ENCODE measurements at regions not wholly inside any gene's neighbourhood (a gene's known extent, or its start where the extent isn't known, plus 50 kb on each side); places are given as distances from the start of the nearest gene placed in this dataset.

DNA sequence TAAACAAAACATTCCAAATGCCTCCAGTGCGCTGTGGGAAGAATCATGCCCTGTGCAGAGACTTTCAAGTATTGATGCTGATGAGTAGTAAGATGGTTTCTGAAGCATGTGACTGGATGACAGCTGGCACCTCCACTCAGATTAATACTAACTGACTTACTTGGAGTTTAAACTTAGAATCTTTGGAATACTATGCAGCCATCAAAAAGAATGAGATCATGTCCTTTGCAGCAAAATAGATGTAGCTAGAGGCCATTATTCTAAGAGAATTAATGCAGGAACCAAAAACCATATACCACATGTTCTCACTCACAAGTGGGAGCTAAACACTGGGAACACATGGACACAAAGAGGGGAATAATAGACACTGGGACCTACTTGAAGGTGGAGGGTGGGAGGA is 73.8 kb upstream of the CHCHD3 start:
- Histone ChIP-seq H3K36me3 (ENCODE audit: control insufficient read depth, insufficient read depth, low read length) (no peaks in the 10 kb centered on the region), H3K79me2 (ENCODE audit: control insufficient read depth, insufficient read depth, low read length) (no peaks in the 10 kb centered on the region), H3K4me2 (ENCODE audit: insufficient read depth, low read length) (no peak overlapping the region), H3K9me3 (replicated peaks; ENCODE audit: control insufficient read depth, insufficient read depth, low read depth, low read length) (no peaks in the 10 kb centered on the region), H4K20me1 (replicated peaks; ENCODE audit: control insufficient read depth, insufficient read depth, low read length) (peaks cover 4% of the 10 kb centered on the region; the same call in 1 of the 2 replicates), H3K4me1 (replicated peaks in 1 of 2; ENCODE audit: control insufficient read depth in 2 of 2, insufficient read depth in 2 of 2, low read length in 2 of 2) (no peaks in the 10 kb centered on the region), H2AFZ (ENCODE audit: low read depth, low read length) (no peak overlapping the region), H3K27ac (ENCODE audit: extremely low read depth, low read depth, low read length) (no peak overlapping the region), H3K9ac (ENCODE audit: insufficient read depth in 1 of 2, low read depth in 2 of 2, low read length in 2 of 2) (no peak overlapping the region), H3K27me3 (ENCODE audit: control insufficient read depth in 2 of 2, insufficient read depth in 2 of 2, low read length in 2 of 2) (peaks cover 21 to 34% of the 10 kb centered on the region in 2 experiments), H3K4me3 (no peak overlapping the region), H3K9me1 (ENCODE audit: control insufficient read depth, insufficient read depth, low read length) (peaks cover 3% of the 10 kb centered on the region)
- CTCF ChIA-PET (ENCODE audit: low intra/inter-chr PET ratio) = no interaction called here
- no TSS peak for BruUV-seq (replicated peaks)
- FAIRE-seq = no peak
- in situ Hi-C loops (cut with MboI) = no loop called here
- no peak for ATAC-seq
- POLR2A ChIA-PET = interaction anchor here (0.7 kb wide), 1 partner anchor 865 kb away, joined by 3 read pairs; no protein-coding TSS in a partner anchor
- DNase-seq (ENCODE audit: extremely low read depth in 1 of 4, low spot score in 3 of 4) = no peak
- intact Hi-C loops (cut with micrococcal nuclease) = no loop called here
- WGBS (ENCODE audit: insufficient coverage, low coverage, missing lambda C conversion rate) = 12% methylated on average over 1 of the region's 1 CpG
- TF ChIP-seq ZNF511 (CRISPR knock-in tag; IDR thresholded peaks at IDR 0.05) = no peak
- TF ChIP-seq KLF1 (tag; IDR thresholded peaks at IDR 0.05) = no peak
- TF ChIP-seq, protein P1, sequence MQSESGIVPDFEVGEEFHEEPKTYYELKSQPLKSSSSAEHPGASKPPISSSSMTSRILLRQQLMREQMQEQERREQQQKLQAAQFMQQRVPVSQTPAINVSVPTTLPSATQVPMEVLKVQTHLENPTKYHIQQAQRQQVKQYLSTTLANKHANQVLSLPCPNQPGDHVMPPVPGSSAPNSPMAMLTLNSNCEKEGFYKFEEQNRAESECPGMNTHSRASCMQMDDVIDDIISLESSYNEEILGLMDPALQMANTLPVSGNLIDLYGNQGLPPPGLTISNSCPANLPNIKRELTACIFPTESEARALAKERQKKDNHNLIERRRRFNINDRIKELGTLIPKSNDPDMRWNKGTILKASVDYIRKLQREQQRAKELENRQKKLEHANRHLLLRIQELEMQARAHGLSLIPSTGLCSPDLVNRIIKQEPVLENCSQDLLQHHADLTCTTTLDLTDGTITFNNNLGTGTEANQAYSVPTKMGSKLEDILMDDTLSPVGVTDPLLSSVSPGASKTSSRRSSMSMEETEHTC (IDR thresholded peaks at IDR 0.05) = no peak
- TF ChIP-seq MYC (IDR thresholded peaks at IDR 0.05; ENCODE audit: low read depth, low read length) = no peak
- no peak for TF ChIP-seq MYC (CRISPR knock-in tag; IDR thresholded peaks at IDR 0.05; ENCODE audit: borderline replicate concordance, low read depth)
- no peak for TF ChIP-seq ZBTB26 (CRISPR knock-in tag; IDR thresholded peaks at IDR 0.05)
- TF ChIP-seq ZNF253 (CRISPR knock-in tag; conservative IDR thresholded peaks at IDR 0.05) = no peak
- no peak for TF ChIP-seq CTCF (IDR thresholded peaks at IDR 0.05 in 2 of 3, conservative IDR thresholded peaks at IDR 0.05 in 1 of 3; ENCODE audit: insufficient read depth in 2 of 3, low read depth in 1 of 3, low read length in 3 of 3)
- no peak for TF ChIP-seq ARID1B (IDR thresholded peaks at IDR 0.05)
- TF ChIP-seq GMEB1 (CRISPR knock-in tag; IDR thresholded peaks at IDR 0.05) = no peak
- no peak for TF ChIP-seq ZNF699 (CRISPR knock-in tag; IDR thresholded peaks at IDR 0.05; ENCODE audit: insufficient replicate concordance)
- peak; percentile 78 for TF ChIP-seq RBM25 (IDR thresholded peaks at IDR 0.05; ENCODE audit: low read depth, low read length, severe bottlenecking)
- TF ChIP-seq NFYB (IDR thresholded peaks at IDR 0.05; ENCODE audit: extremely low read depth, insufficient read length) = no peak
- TF ChIP-seq NFIX (CRISPR knock-in tag; IDR thresholded peaks at IDR 0.05; ENCODE audit: low read depth) = no peak
- TF ChIP-seq ZSCAN32 (CRISPR knock-in tag; IDR thresholded peaks at IDR 0.05) = no peak
